K562 (cell line): ENCODE measurements at regions not wholly inside any gene's neighbourhood (a gene's known extent, or its start where the extent isn't known, plus 50 kb on each side); places are given as distances from the start of the nearest gene placed in this dataset.

Experiments
- BCOR ChIP-seq: fragments of 450-650 bp; IDR thresholded peaks from 2 replicates; pipeline ENCODE4 v1.6.1; 2016
- GATAD2B ChIP-seq: fragments of 450-650 bp; IDR thresholded peaks from 2 replicates; pipeline ENCODE4 v1.6.1; 2017; ENCODE audit warnings: mild to moderate bottlenecking, borderline replicate concordance
- KAT8 ChIP-seq: fragments of 450-650 bp; IDR thresholded peaks from 2 replicates; pipeline ENCODE4 v1.6.1; 2016; ENCODE audit warnings: low read depth, mild to moderate bottlenecking
- MAFF ChIP-seq: IDR thresholded peaks from 2 replicates; pipeline ENCODE4 v1.6.1; 2012; ENCODE audit warnings: low read length, improper control_type of control experiment
- POLR2AphosphoS5 ChIP-seq: IDR thresholded peaks from 2 replicates; pipeline ENCODE4 v1.6.1; 2011; ENCODE audit warnings: mild to moderate bottlenecking, low read depth, low read length, moderate library complexity; ENCODE audit not compliant: control insufficient read depth, insufficient read depth
- TEAD1 ChIP-seq, 2 experiments: fragments of 450-650 bp in 1 of 2; sonication (generic) in 1 of 2; formaldehyde crosslinking; IDR thresholded peaks; 2 replicates each; pipeline versions ENCODE4 v1.4.0 to v1.8.0; 2020 to 2022; ENCODE audit warnings: mild to moderate bottlenecking in 2 of 2, missing genetic modification reagents in 1 of 2
- ZNF324 ChIP-seq: fragments of 250-450 bp; sonication (Bioruptor Pico); IDR thresholded peaks from 2 replicates; pipeline ENCODE4 v1.4.0; 2020; ENCODE audit warnings: mild to moderate bottlenecking
- ZNF584 ChIP-seq: fragments of 200-800 bp; sonication (Bioruptor generic); IDR thresholded peaks from 2 replicates; pipeline ENCODE4 v1.6.1; 2016; ENCODE audit warnings: low read depth, mild to moderate bottlenecking, missing genetic modification characterization, missing compliant biosample characterization
- TF ChIP-seq, protein P1 (sequence below), 2 experiments: fragments of 450-650 bp in 1 of 2; sonication (generic) in 1 of 2; formaldehyde crosslinking in 1 of 2; IDR thresholded peaks; 2 replicates each; pipeline versions ENCODE4 v1.7.1 to v1.9.0; 2016 to 2022; ENCODE audit warnings: inconsistent platforms in 1 of 2, mild to moderate bottlenecking in 1 of 2, missing genetic modification reagents in 1 of 2
- TF ChIP-seq, protein P2 (sequence below), 2 experiments: IDR thresholded peaks; 2 replicates each; pipeline ENCODE4 v1.6.1; 2012; ENCODE audit warnings: improper control_type of control experiment in 2 of 2, low read depth in 2 of 2, low read length in 2 of 2, borderline replicate concordance in 1 of 2
- TF ChIP-seq, protein P3 (sequence below): sonication (generic); formaldehyde crosslinking; IDR thresholded peaks from 2 replicates; pipeline ENCODE4 v1.8.1; 2022; ENCODE audit warnings: missing genetic modification reagents
- TF ChIP-seq, protein P4 (sequence below): sonication (generic); formaldehyde crosslinking; IDR thresholded peaks from 2 replicates; pipeline ENCODE4 v1.8.0; 2023; ENCODE audit warnings: mild to moderate bottlenecking, missing genetic modification reagents

DNA sequence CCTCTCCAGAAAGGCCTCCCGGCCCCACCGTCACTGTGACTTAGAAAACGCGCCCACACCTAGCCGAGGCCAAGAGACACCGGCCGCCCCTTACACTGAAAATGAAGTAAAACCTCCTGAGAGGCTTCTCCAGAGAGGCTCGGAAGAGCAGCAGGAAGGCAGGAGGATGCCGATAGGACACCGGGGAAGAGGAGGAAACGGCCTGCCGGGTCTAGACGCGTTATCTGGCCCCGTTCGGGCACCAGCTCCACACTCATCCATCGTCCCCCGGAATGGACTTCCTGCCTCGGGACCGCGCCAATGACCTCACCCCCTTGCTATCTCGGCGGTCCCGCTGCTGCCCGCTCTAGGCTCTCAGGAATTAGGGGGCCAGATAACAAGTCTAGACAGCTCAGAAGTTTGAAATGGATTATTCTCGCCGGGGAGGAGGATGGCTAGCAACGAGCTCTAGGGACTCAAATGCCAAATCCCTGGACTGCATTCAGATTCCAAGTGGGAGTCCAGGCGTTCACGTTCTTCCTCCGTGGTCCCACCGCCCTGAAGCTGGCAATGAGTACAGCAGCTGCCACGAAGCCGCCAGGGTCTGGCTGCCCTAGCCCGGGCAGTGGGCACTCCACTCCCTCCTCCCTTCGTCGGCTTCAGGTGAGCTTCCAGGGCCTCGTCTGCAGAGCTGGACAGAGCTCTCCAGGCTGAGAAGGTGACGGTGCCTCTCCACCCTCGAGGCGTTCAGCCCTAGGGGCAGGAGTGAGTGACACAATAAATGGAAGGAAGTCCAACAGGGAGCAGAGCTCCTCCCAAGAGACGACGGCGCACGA is 350.9 kb downstream of the FOXL1 start (continued):
- TF ChIP-seq, protein P1, sequence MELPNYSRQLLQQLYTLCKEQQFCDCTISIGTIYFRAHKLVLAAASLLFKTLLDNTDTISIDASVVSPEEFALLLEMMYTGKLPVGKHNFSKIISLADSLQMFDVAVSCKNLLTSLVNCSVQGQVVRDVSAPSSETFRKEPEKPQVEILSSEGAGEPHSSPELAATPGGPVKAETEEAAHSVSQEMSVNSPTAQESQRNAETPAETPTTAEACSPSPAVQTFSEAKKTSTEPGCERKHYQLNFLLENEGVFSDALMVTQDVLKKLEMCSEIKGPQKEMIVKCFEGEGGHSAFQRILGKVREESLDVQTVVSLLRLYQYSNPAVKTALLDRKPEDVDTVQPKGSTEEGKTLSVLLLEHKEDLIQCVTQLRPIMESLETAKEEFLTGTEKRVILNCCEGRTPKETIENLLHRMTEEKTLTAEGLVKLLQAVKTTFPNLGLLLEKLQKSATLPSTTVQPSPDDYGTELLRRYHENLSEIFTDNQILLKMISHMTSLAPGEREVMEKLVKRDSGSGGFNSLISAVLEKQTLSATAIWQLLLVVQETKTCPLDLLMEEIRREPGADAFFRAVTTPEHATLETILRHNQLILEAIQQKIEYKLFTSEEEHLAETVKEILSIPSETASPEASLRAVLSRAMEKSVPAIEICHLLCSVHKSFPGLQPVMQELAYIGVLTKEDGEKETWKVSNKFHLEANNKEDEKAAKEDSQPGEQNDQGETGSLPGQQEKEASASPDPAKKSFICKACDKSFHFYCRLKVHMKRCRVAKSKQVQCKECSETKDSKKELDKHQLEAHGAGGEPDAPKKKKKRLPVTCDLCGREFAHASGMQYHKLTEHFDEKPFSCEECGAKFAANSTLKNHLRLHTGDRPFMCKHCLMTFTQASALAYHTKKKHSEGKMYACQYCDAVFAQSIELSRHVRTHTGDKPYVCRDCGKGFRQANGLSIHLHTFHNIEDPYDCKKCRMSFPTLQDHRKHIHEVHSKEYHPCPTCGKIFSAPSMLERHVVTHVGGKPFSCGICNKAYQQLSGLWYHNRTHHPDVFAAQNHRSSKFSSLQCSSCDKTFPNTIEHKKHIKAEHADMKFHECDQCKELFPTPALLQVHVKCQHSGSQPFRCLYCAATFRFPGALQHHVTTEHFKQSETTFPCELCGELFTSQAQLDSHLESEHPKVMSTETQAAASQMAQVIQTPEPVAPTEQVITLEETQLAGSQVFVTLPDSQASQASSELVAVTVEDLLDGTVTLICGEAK (IDR thresholded peaks at IDR 0.05): peak; percentile 79
- TF ChIP-seq, protein P1 (CRISPR knock-in tag; IDR thresholded peaks at IDR 0.05): no peak
- TF ChIP-seq ZNF324 (no peak), GATAD2B (no peak), POLR2AphosphoS5 (peak; percentile 44; the same call in 1 of the 2 replicates), BCOR (peak; percentile 86), ZNF584 (CRISPR knock-in tag) (0 out of 2 replicates have a peak, but pooled peaks have one; percentile 41), KAT8 (no peak), TEAD1 (CRISPR knock-in tag; IDR thresholded peaks at IDR 0.05) (peak in 1 of 2 experiments; percentile 81; a peak in 1 of 4 replicates), MAFF (no peak)
- TF ChIP-seq, protein P2, sequence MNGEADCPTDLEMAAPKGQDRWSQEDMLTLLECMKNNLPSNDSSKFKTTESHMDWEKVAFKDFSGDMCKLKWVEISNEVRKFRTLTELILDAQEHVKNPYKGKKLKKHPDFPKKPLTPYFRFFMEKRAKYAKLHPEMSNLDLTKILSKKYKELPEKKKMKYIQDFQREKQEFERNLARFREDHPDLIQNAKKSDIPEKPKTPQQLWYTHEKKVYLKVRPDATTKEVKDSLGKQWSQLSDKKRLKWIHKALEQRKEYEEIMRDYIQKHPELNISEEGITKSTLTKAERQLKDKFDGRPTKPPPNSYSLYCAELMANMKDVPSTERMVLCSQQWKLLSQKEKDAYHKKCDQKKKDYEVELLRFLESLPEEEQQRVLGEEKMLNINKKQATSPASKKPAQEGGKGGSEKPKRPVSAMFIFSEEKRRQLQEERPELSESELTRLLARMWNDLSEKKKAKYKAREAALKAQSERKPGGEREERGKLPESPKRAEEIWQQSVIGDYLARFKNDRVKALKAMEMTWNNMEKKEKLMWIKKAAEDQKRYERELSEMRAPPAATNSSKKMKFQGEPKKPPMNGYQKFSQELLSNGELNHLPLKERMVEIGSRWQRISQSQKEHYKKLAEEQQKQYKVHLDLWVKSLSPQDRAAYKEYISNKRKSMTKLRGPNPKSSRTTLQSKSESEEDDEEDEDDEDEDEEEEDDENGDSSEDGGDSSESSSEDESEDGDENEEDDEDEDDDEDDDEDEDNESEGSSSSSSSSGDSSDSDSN (IDR thresholded peaks at IDR 0.05; ENCODE audit: borderline replicate concordance in 1 of 2, low read depth in 2 of 2, low read length in 2 of 2): peak; percentile 95 to 98; a peak in 3 of 4 replicates
- TF ChIP-seq, protein P3, sequence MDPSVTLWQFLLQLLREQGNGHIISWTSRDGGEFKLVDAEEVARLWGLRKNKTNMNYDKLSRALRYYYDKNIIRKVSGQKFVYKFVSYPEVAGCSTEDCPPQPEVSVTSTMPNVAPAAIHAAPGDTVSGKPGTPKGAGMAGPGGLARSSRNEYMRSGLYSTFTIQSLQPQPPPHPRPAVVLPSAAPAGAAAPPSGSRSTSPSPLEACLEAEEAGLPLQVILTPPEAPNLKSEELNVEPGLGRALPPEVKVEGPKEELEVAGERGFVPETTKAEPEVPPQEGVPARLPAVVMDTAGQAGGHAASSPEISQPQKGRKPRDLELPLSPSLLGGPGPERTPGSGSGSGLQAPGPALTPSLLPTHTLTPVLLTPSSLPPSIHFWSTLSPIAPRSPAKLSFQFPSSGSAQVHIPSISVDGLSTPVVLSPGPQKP (CRISPR knock-in tag): no peak
- TF ChIP-seq, protein P4, sequence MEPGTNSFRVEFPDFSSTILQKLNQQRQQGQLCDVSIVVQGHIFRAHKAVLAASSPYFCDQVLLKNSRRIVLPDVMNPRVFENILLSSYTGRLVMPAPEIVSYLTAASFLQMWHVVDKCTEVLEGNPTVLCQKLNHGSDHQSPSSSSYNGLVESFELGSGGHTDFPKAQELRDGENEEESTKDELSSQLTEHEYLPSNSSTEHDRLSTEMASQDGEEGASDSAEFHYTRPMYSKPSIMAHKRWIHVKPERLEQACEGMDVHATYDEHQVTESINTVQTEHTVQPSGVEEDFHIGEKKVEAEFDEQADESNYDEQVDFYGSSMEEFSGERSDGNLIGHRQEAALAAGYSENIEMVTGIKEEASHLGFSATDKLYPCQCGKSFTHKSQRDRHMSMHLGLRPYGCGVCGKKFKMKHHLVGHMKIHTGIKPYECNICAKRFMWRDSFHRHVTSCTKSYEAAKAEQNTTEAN: no peak
